ENCODE measurements at regions not wholly inside any gene's neighbourhood (a gene's known extent, or its start where the extent isn't known, plus 50 kb on each side); places are given as distances from the start of the nearest gene placed in this dataset.

GRCh38 chr7:51927738-51928137 is 611.1 kb upstream of the COBL start:
- no peak for TF ChIP-seq CTCF (IDR thresholded peaks at IDR 0.05)
- no peak for TF ChIP-seq ZFX (IDR thresholded peaks at IDR 0.05; ENCODE audit: borderline replicate concordance)

Measured in 22Rv1 (cell line).